HCT116 (cell line): ENCODE measurements at regions not wholly inside any gene's neighbourhood (a gene's known extent, or its start where the extent isn't known, plus 50 kb on each side); places are given as distances from the start of the nearest gene placed in this dataset.

Source experiments
- ATAC-seq: fragments of 200-7000 bp; cut with Tn5 transposase; 2 replicates; pipeline ENCODE4 v1.9.1; 2020; ENCODE audit warnings: mild to moderate bottlenecking, moderate library complexity
- BruUV-seq: library from RNA; stranded (reverse); fragments of 400-500 nt; replicated peaks from 2 replicates; lab custom pipeline; 2021; lab: Mats Ljungman, UMichigan
- CTCF ChIA-PET: fragments of 300-600 bp; sonication (Branson Sonifier 250); formaldehyde crosslinking; loops from one replicate; lab custom pipeline; 2021; ENCODE audit warnings: antibody characterized with exemption; lab: Charles Lee
- POLR2A ChIA-PET: fragments of 300-600, 350-600 bp; sonication (Branson Sonifier 250); formaldehyde crosslinking; loops from one replicate; lab custom pipeline; 2021; ENCODE audit warnings: antibody characterized with exemption; lab: Charles Lee
- RAD21 ChIA-PET, 2 experiments: fragments of 300-600 bp; sonication (Branson Sonifier 250); formaldehyde crosslinking; loops; one replicate each; lab custom pipeline; 2023; ENCODE audit warnings: low total read pairs in 2 of 2; ENCODE audit not compliant: uncharacterized antibody in 2 of 2, unreplicated experiment in 2 of 2, low non-redundant PET in 1 of 2; lab: Charles Lee
- DNase-seq: peaks from one replicate; pipeline ENCODE4 v3.0.0-alpha.2; 2010; ENCODE audit warnings: low read depth, low spot score
- H2AFZ ChIP-seq: fragments of 200-600 bp; shearing (Covaris generic), sonication (generic); 2 replicates; pipeline ENCODE4 v1.6.1; 2017; ENCODE audit warnings: low read depth, mixed run types, mixed read lengths, antibody characterized with exemption, low read length; ENCODE audit not compliant: poor library complexity, severe bottlenecking
- H3K27ac ChIP-seq: 2 replicates; pipeline ENCODE4 v1.5.1; 2012; ENCODE audit warnings: low read depth, low read length
- H3K27me3 ChIP-seq: fragments of 200-600 bp; sonication (generic); 2 replicates; pipeline ENCODE4 v1.6.1; 2016; ENCODE audit warnings: mixed run types, low read length, mixed read lengths; ENCODE audit not compliant: insufficient read depth
- H3K36me3 ChIP-seq, 2 experiments: fragments of 200-500 bp in 1 of 2; fragments of 200-600 bp in 1 of 2; sonication (Bioruptor generic) in 1 of 2; sonication (generic) in 1 of 2; 2 replicates each; pipeline versions ENCODE4 v1.5.1 to v1.6.1; 2014 to 2016; ENCODE audit warnings: low read length in 2 of 2, inconsistent platforms in 1 of 2, mixed read lengths in 1 of 2, mixed run types in 1 of 2; ENCODE audit not compliant: insufficient read depth in 2 of 2, control insufficient read depth in 1 of 2
- H3K4me1 ChIP-seq, 2 experiments: fragments of 200-600 bp in 1 of 2; sonication (generic) in 1 of 2; 2 replicates each; pipeline versions ENCODE4 v1.5.1 to v1.6.1; 2012 to 2017; ENCODE audit warnings: low read length in 2 of 2, inconsistent platforms in 1 of 2, mild to moderate bottlenecking in 1 of 2, mixed read lengths in 1 of 2, mixed run types in 1 of 2, moderate library complexity in 1 of 2; ENCODE audit not compliant: insufficient read depth in 2 of 2, control insufficient read depth in 1 of 2
- H3K4me2 ChIP-seq: fragments of 200-600 bp; sonication (generic); 2 replicates; pipeline ENCODE4 v1.6.1; 2017; ENCODE audit warnings: mixed run types, low read length, mixed read lengths
- H3K4me3 ChIP-seq, 2 experiments: fragments of 200-600 bp in 1 of 2; sonication (generic) in 1 of 2; replicated peaks in 1 of 2; 2 replicates each; pipeline ENCODE4 v1.5.1; 2011 to 2016; ENCODE audit warnings: low read length in 2 of 2, control low read depth in 1 of 2, low read depth in 1 of 2, mild to moderate bottlenecking in 1 of 2, mixed read lengths in 1 of 2, mixed run types in 1 of 2
- H3K79me2 ChIP-seq: fragments of 200-600 bp; sonication (generic); 2 replicates; pipeline ENCODE4 v1.6.1; 2017; ENCODE audit warnings: mild to moderate bottlenecking, mixed run types, low read length, moderate library complexity, mixed read lengths; ENCODE audit not compliant: insufficient read depth
- H3K9ac ChIP-seq: fragments of 200-600 bp; sonication (generic); 2 replicates; pipeline ENCODE4 v1.6.1; 2016; ENCODE audit warnings: low read length, mixed read lengths
- H3K9me2 ChIP-seq: fragments of 200-600 bp; sonication (generic), shearing (Covaris generic); 2 replicates; pipeline ENCODE4 v1.6.1; 2017; ENCODE audit warnings: mixed run types, mild to moderate bottlenecking, moderate library complexity; ENCODE audit not compliant: insufficient read depth
- H3K9me3 ChIP-seq, 2 experiments: fragments of 200-500 bp in 1 of 2; fragments of 200-600 bp in 1 of 2; sonication (Bioruptor generic) in 1 of 2; sonication (generic) in 1 of 2; 2 replicates each; pipeline ENCODE4 v1.6.1; 2014 to 2017; ENCODE audit warnings: low read length in 2 of 2, mixed read lengths in 2 of 2, inconsistent platforms in 1 of 2, low read depth in 1 of 2, mild to moderate bottlenecking in 1 of 2, mixed run types in 1 of 2, moderate library complexity in 1 of 2; ENCODE audit not compliant: control insufficient read depth in 1 of 2, insufficient read depth in 1 of 2
- H4K20me1 ChIP-seq: fragments of 200-600 bp; sonication (generic), shearing (Covaris generic); 2 replicates; pipeline ENCODE4 v1.6.1; 2017; ENCODE audit warnings: mixed run types, mild to moderate bottlenecking, moderate library complexity; ENCODE audit not compliant: insufficient read depth
- CBX3 ChIP-seq: IDR thresholded peaks from 2 replicates; pipeline ENCODE4 v1.6.1; 2012; ENCODE audit warnings: low read depth
- EZH2 ChIP-seq: fragments of 200-600 bp; sonication (generic); IDR thresholded peaks from 2 replicates; pipeline ENCODE4 v1.6.1; 2017; ENCODE audit warnings: antibody characterized with exemption, mixed run types
- EZH2phosphoT487 ChIP-seq: fragments of 200-600 bp; IDR thresholded peaks from 2 replicates; pipeline ENCODE4 v1.6.1; 2018; ENCODE audit warnings: antibody characterized with exemption, borderline replicate concordance
- JUND ChIP-seq: IDR thresholded peaks from 2 replicates; pipeline ENCODE4 v1.6.1; 2012
- POLR2A ChIP-seq: IDR thresholded peaks from 2 replicates; pipeline ENCODE4 v1.7.0; 2011; ENCODE audit warnings: borderline replicate concordance; ENCODE audit not compliant: insufficient read depth, insufficient read length; ENCODE audit errors: extremely low read depth
- RAD21 ChIP-seq: IDR thresholded peaks from 2 replicates; pipeline ENCODE4 v1.6.1; 2012; ENCODE audit warnings: low read depth, mild to moderate bottlenecking
- SIN3A ChIP-seq: IDR thresholded peaks from 2 replicates; pipeline ENCODE4 v1.6.1; 2012; ENCODE audit warnings: low read depth
- SP1 ChIP-seq: IDR thresholded peaks from 2 replicates; pipeline ENCODE4 v1.6.1; 2012; ENCODE audit warnings: low read depth
- YY1 ChIP-seq: IDR thresholded peaks from 2 replicates; pipeline ENCODE4 v1.6.1; 2011; ENCODE audit warnings: low read length, low read depth, moderate library complexity, mild to moderate bottlenecking; ENCODE audit not compliant: insufficient replicate concordance; ENCODE audit errors: extremely low read depth
- ZFX ChIP-seq: fragments of 450-650 bp; IDR thresholded peaks from 2 replicates; pipeline ENCODE4 v1.6.1; 2017
- intact Hi-C: fragments of 100-400 bp; cut with micrococcal nuclease; formaldehyde crosslinking; loops from 2 replicates; pipeline ENCODE4 v1.10.0; 2022
- TF ChIP-seq, protein P1 (sequence below), 3 experiments: fragments of 200-600 bp in 1 of 3; sonication (generic) in 1 of 3; IDR thresholded peaks in 2 of 3; conservative IDR thresholded peaks in 1 of 3; 2 replicates each; pipeline ENCODE4 v1.5.1; 2012 to 2017; ENCODE audit warnings: low read depth in 2 of 3, low read length in 2 of 3, antibody characterized with exemption in 1 of 3, borderline replicate concordance in 1 of 3, control low read depth in 1 of 3, mild to moderate bottlenecking in 1 of 3, mixed read lengths in 1 of 3, mixed run types in 1 of 3, moderate library complexity in 1 of 3; ENCODE audit not compliant: insufficient read depth in 1 of 3
- TF ChIP-seq, protein P2 (sequence below): IDR thresholded peaks from 2 replicates; pipeline ENCODE4 v1.6.1; 2012
- TF ChIP-seq, protein P3 (sequence below): IDR thresholded peaks from 2 replicates; pipeline ENCODE4 v1.6.1; 2012
- TF ChIP-seq, protein P4 (sequence below): IDR thresholded peaks from 2 replicates; pipeline ENCODE4 v1.6.1; 2011; ENCODE audit warnings: mild to moderate bottlenecking, low read length, moderate library complexity; ENCODE audit not compliant: insufficient replicate concordance; ENCODE audit errors: extremely low read depth
- TF ChIP-seq, protein P5 (sequence below): IDR thresholded peaks from 2 replicates; pipeline ENCODE4 v1.6.1; 2012; ENCODE audit warnings: low read depth

DNA sequence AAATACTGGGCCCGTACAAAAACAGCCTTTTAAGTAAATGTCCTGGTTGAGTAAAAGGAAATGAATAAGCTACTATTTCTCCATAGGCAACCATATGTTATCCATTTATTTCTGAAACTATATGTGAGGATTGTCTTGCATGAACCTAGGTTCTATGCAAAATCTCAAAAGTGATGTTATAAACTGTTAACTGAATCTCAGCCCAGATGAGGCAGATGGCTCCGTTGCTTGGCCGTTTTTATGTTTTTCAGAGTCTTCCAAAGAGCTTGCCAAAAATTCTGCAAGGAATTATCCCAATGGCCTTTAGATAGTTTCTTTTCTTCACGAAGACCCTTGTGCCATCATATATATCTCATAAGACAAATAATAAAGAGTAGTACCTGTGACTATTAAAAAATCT is 1669.5 kb upstream of the DDX18 start:
- no TSS peak for BruUV-seq
- Histone ChIP-seq H3K4me1 (no peaks in the 10 kb centered on the region), H3K4me2 (no peak overlapping the region), H3K9me2 (no peaks in the 10 kb centered on the region), H3K9me3 (peaks cover 0 to 14% of the 10 kb centered on the region in 2 experiments; a peak in 2 of 4 replicates), H2AFZ (no peak overlapping the region), H3K36me3 (no peaks in the 10 kb centered on the region), H3K9ac (no peak overlapping the region), H3K4me3 (no peak overlapping the region), H3K27ac (no peak overlapping the region), H3K27me3 (no peaks in the 10 kb centered on the region), H4K20me1 (no peaks in the 10 kb centered on the region)
- intact Hi-C loops, result no loop called here
- ChIA-PET CTCF (no interaction called here), POLR2A (no interaction called here), RAD21 (no interaction called here)
- DNase-seq, result no peak
- no peak for TF ChIP-seq YY1
- TF ChIP-seq, protein P1, sequence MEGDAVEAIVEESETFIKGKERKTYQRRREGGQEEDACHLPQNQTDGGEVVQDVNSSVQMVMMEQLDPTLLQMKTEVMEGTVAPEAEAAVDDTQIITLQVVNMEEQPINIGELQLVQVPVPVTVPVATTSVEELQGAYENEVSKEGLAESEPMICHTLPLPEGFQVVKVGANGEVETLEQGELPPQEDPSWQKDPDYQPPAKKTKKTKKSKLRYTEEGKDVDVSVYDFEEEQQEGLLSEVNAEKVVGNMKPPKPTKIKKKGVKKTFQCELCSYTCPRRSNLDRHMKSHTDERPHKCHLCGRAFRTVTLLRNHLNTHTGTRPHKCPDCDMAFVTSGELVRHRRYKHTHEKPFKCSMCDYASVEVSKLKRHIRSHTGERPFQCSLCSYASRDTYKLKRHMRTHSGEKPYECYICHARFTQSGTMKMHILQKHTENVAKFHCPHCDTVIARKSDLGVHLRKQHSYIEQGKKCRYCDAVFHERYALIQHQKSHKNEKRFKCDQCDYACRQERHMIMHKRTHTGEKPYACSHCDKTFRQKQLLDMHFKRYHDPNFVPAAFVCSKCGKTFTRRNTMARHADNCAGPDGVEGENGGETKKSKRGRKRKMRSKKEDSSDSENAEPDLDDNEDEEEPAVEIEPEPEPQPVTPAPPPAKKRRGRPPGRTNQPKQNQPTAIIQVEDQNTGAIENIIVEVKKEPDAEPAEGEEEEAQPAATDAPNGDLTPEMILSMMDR (IDR thresholded peaks at IDR 0.05 in 2 of 3, conservative IDR thresholded peaks at IDR 0.05 in 1 of 3; ENCODE audit: borderline replicate concordance in 1 of 3, insufficient read depth in 1 of 3, low read depth in 2 of 3, low read length in 2 of 3), result no peak
- TF ChIP-seq CBX3, result no peak
- no peak for TF ChIP-seq ZFX
- TF ChIP-seq, protein P2, sequence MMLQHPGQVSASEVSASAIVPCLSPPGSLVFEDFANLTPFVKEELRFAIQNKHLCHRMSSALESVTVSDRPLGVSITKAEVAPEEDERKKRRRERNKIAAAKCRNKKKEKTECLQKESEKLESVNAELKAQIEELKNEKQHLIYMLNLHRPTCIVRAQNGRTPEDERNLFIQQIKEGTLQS, result no peak
- TF ChIP-seq SP1, result no peak
- no peak for TF ChIP-seq JUND
- TF ChIP-seq, protein P3, sequence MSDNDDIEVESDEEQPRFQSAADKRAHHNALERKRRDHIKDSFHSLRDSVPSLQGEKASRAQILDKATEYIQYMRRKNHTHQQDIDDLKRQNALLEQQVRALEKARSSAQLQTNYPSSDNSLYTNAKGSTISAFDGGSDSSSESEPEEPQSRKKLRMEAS, result no peak
- TF ChIP-seq, protein P4, sequence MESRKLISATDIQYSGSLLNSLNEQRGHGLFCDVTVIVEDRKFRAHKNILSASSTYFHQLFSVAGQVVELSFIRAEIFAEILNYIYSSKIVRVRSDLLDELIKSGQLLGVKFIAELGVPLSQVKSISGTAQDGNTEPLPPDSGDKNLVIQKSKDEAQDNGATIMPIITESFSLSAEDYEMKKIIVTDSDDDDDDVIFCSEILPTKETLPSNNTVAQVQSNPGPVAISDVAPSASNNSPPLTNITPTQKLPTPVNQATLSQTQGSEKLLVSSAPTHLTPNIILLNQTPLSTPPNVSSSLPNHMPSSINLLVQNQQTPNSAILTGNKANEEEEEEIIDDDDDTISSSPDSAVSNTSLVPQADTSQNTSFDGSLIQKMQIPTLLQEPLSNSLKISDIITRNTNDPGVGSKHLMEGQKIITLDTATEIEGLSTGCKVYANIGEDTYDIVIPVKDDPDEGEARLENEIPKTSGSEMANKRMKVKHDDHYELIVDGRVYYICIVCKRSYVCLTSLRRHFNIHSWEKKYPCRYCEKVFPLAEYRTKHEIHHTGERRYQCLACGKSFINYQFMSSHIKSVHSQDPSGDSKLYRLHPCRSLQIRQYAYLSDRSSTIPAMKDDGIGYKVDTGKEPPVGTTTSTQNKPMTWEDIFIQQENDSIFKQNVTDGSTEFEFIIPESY, result no peak
- TF ChIP-seq EZH2phosphoT487, result no peak
- no peak for TF ChIP-seq EZH2
- TF ChIP-seq SIN3A, result no peak
- TF ChIP-seq, protein P5, sequence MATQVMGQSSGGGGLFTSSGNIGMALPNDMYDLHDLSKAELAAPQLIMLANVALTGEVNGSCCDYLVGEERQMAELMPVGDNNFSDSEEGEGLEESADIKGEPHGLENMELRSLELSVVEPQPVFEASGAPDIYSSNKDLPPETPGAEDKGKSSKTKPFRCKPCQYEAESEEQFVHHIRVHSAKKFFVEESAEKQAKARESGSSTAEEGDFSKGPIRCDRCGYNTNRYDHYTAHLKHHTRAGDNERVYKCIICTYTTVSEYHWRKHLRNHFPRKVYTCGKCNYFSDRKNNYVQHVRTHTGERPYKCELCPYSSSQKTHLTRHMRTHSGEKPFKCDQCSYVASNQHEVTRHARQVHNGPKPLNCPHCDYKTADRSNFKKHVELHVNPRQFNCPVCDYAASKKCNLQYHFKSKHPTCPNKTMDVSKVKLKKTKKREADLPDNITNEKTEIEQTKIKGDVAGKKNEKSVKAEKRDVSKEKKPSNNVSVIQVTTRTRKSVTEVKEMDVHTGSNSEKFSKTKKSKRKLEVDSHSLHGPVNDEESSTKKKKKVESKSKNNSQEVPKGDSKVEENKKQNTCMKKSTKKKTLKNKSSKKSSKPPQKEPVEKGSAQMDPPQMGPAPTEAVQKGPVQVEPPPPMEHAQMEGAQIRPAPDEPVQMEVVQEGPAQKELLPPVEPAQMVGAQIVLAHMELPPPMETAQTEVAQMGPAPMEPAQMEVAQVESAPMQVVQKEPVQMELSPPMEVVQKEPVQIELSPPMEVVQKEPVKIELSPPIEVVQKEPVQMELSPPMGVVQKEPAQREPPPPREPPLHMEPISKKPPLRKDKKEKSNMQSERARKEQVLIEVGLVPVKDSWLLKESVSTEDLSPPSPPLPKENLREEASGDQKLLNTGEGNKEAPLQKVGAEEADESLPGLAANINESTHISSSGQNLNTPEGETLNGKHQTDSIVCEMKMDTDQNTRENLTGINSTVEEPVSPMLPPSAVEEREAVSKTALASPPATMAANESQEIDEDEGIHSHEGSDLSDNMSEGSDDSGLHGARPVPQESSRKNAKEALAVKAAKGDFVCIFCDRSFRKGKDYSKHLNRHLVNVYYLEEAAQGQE, result no peak
- no peak for TF ChIP-seq RAD21
- no peak for TF ChIP-seq POLR2A
- TF ChIP-seq, all 23 proteins: peak for 0
- no peak for ATAC-seq
- H3K79me2 ChIP-seq, result no peaks in the 10 kb centered on the region
